Left lung (tissue), 4 donors: ENCODE measurements at regions not wholly inside any gene's neighbourhood (a gene's known extent, or its start where the extent isn't known, plus 50 kb on each side); places are given as distances from the start of the nearest gene placed in this dataset.
A peak's percentile ranks its signal among the peaks of the same experiment; 100 is the strongest.

Experiments
- ATAC-seq: fragments of 200-7000 bp; cut with Tn5 transposase; one replicate; pipeline ENCODE4 v1.9.1; 2020; ENCODE audit warnings: moderate library complexity
- DNase-seq, 4 donors: peaks; one replicate each; pipeline ENCODE4 v3.0.0-alpha.2; 2013 to 2020
- H3K27ac ChIP-seq, 2 donors: fragments of 200-600 bp; sonication (generic) in 1 of 2; one replicate each; pipeline versions ENCODE4 v1.5.0 to v1.8.0; 2020 to 2021
- H3K27me3 ChIP-seq, 2 donors: fragments of 200-600 bp; sonication (generic) in 1 of 2; one replicate each; pipeline versions ENCODE4 v1.5.0 to v1.8.0; 2020 to 2021
- H3K36me3 ChIP-seq, 2 donors: fragments of 200-600 bp; sonication (generic) in 1 of 2; one replicate each; pipeline versions ENCODE4 v1.5.0 to v1.8.0; 2020 to 2021
- H3K4me1 ChIP-seq, 2 donors: fragments of 200-600 bp; one replicate each; pipeline ENCODE4 v1.8.0; 2021
- H3K4me3 ChIP-seq, 2 donors: fragments of 200-600 bp; sonication (generic) in 1 of 2; one replicate each; pipeline versions ENCODE4 v1.5.0 to v1.8.0; 2020 to 2021; ENCODE audit warnings: mild to moderate bottlenecking in 1 of 2
- H3K9me3 ChIP-seq, 2 donors: fragments of 200-600 bp; sonication (generic) in 1 of 2; one replicate each; pipeline versions ENCODE4 v1.5.0 to v1.8.0; 2020 to 2021
- CTCF ChIP-seq, 2 donors: fragments of 200-600 bp; sonication (generic) in 1 of 2; IDR thresholded peaks; one replicate each; pipeline versions ENCODE4 v1.5.0 to v1.8.0; 2021; ENCODE audit warnings: antibody characterized with exemption in 2 of 2
- intact Hi-C, 2 donors: fragments of 100-400 bp; cut with DNase I; formaldehyde crosslinking; loops; one replicate each; pipeline versions ENCODE4 v1.11.2 to v1.14.2; 2022
- donor health status: DM: no; HTN: yes; CAD: no.
- donor health status: DM: no; HTN: no; CAD: no.

- Histone ChIP-seq H3K27ac (no peak overlapping the region), H3K4me1 (no peaks in the 10 kb centered on the region), H3K4me3 (no peak overlapping the region), H3K27me3 (no peaks in the 10 kb centered on the region), H3K36me3 (no peaks in the 10 kb centered on the region), H3K9me3 (peaks cover 0 to 16% of the 10 kb centered on the region in 2 donors)
- DNase-seq (no peak), ATAC-seq (no peak)
- intact Hi-C loops: no loop called here
- no peak for TF ChIP-seq CTCF (IDR thresholded peaks at IDR 0.05)
Observed at GRCh38 chr17:77022766-77023165, 118.0 kb upstream of the SEC14L1 start.

- Histone ChIP-seq H3K9me3 (peaks cover 0 to 20% of the 10 kb centered on the region in 2 donors), H3K27ac (no peak overlapping the region), H3K36me3 (no peaks in the 10 kb centered on the region), H3K4me3 (no peak overlapping the region), H3K27me3 (no peaks in the 10 kb centered on the region), H3K4me1 (no peaks in the 10 kb centered on the region)
- TF ChIP-seq CTCF (IDR thresholded peaks at IDR 0.05): no peak
- DNase-seq (no peak), ATAC-seq (no peak)
- intact Hi-C loops: no loop called here
Observed at GRCh38 chr17:77025781-77026180, 115.0 kb upstream of the SEC14L1 start.

GRCh38 chr17:77027271-77027889 lies 113.4 kb upstream of the SEC14L1 start:
- no peaks in the 10 kb centered on the region for H3K27me3 ChIP-seq
- no peaks in the 10 kb centered on the region for H3K4me1 ChIP-seq
- peaks cover 0 to 30% of the 10 kb centered on the region in 2 donors for H3K9me3 ChIP-seq
- ATAC-seq: peak; percentile 57
- H3K27ac ChIP-seq: no peak overlapping the region
- no peak for TF ChIP-seq CTCF (IDR thresholded peaks at IDR 0.05)
- DNase-seq: no peak
- H3K36me3 ChIP-seq: no peaks in the 10 kb centered on the region
- intact Hi-C loops: no loop called here
- H3K4me3 ChIP-seq: no peak overlapping the region

DNA sequence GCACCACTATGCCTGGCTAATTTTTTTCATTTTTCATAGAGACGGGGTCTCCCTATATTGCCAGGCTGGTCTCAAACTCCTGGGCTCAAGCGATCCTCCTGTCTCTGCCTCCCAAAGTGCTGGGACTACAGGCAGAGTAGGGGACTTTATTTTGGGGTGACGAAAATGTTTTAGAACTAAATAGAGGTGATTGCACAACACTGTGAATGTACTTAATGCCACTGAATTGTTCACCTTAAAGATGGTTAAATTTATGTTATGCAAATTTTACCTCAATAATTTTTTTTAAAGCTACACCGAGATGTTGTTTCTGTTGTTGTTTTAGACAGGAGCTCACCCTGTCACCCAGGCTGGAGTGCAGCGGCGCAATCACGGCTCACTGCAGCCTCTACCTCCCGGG lies 111.9 kb upstream of the SEC14L1 start:
- no peak for ATAC-seq
- intact Hi-C loops: no loop called here
- Histone ChIP-seq H3K27ac (no peak overlapping the region), H3K4me1 (no peaks in the 10 kb centered on the region), H3K9me3 (peaks cover 0 to 30% of the 10 kb centered on the region in 2 donors), H3K27me3 (peaks cover 0 to 2% of the 10 kb centered on the region in 2 donors), H3K4me3 (no peak overlapping the region), H3K36me3 (no peaks in the 10 kb centered on the region)
- DNase-seq: no peak
- no peak for TF ChIP-seq CTCF (IDR thresholded peaks at IDR 0.05)

- intact Hi-C loops: no loop called here
- Histone ChIP-seq H3K9me3 (peaks cover 0 to 14% of the 10 kb centered on the region in 2 donors), H3K36me3 (no peaks in the 10 kb centered on the region), H3K4me1 (no peaks in the 10 kb centered on the region), H3K27me3 (peaks cover 5 to 39% of the 10 kb centered on the region in 2 donors), H3K4me3 (no peak overlapping the region), H3K27ac (no peak overlapping the region)
- DNase-seq: no peak
- TF ChIP-seq CTCF (IDR thresholded peaks at IDR 0.05): no peak
- no peak for ATAC-seq
Observed at GRCh38 chr17:77032929-77033328, 107.8 kb upstream of the SEC14L1 start.
